IgD-negative memory B cell (primary cell): ENCODE measurements at regions not wholly inside any gene's neighbourhood (a gene's known extent, or its start where the extent isn't known, plus 50 kb on each side); places are given as distances from the start of the nearest gene placed in this dataset.
"Not testable (repeated sequence)": the region's sequence is repeated elsewhere in the genome, so short reads cannot be mapped to it uniquely, and the experiment has no call there.

Experiments used
- H3K27ac Mint-ChIP-seq, 3 donors: one replicate each; pipeline ENCODE4 v1.8.0; 2020 to 2022; ENCODE audit warnings: mild to moderate bottlenecking in 3 of 3, mixed read lengths in 3 of 3, moderate library complexity in 1 of 3
- H3K27me3 Mint-ChIP-seq: one replicate; pipeline ENCODE4 v1.8.0; 2021; ENCODE audit warnings: mixed read lengths
- H3K36me3 Mint-ChIP-seq: one replicate; pipeline ENCODE4 v1.8.0; 2020; ENCODE audit warnings: mild to moderate bottlenecking, mixed read lengths
- H3K4me1 Mint-ChIP-seq, 3 donors: one replicate each; pipeline ENCODE4 v1.8.0; 2020 to 2022; ENCODE audit warnings: mixed read lengths in 3 of 3, mild to moderate bottlenecking in 1 of 3
- H3K4me3 Mint-ChIP-seq, 4 donors: one replicate each; pipeline ENCODE4 v1.8.0; 2020 to 2022; ENCODE audit warnings: mild to moderate bottlenecking in 4 of 4, mixed read lengths in 4 of 4, moderate library complexity in 3 of 4
- H3K9me3 Mint-ChIP-seq, 3 donors: one replicate each; pipeline ENCODE4 v1.8.0; 2020 to 2021; ENCODE audit warnings: mixed read lengths in 3 of 3, mild to moderate bottlenecking in 1 of 3

- H3K27me3 Mint-ChIP-seq, H3K4me1 Mint-ChIP-seq, H3K27ac Mint-ChIP-seq, H3K36me3 Mint-ChIP-seq, H3K4me3 Mint-ChIP-seq, H3K9me3 Mint-ChIP-seq: not testable (repeated sequence)
Measured at GRCh38 chr21:6104546-6104945, 4416.8 kb upstream of the TPTE start.

GRCh38 chr21:6106686-6107567 is 4414.5 kb upstream of the TPTE start:
- not testable (repeated sequence) for H3K4me3 Mint-ChIP-seq, H3K4me1 Mint-ChIP-seq

GRCh38 chr21:6108894-6109293 is 4412.5 kb upstream of the TPTE start:
- H3K27ac Mint-ChIP-seq, H3K27me3 Mint-ChIP-seq, H3K4me3 Mint-ChIP-seq, H3K4me1 Mint-ChIP-seq, H3K36me3 Mint-ChIP-seq, H3K9me3 Mint-ChIP-seq: not testable (repeated sequence)

More at GRCh38 chr21:6106686-6107567, 4414.5 kb upstream of the TPTE start:
- not testable (repeated sequence) for H3K36me3 Mint-ChIP-seq, H3K27me3 Mint-ChIP-seq, H3K27ac Mint-ChIP-seq, H3K9me3 Mint-ChIP-seq

- not testable (repeated sequence) for H3K27me3 Mint-ChIP-seq
Measured at GRCh38 chr21:6109774-6110173, 4411.6 kb upstream of the TPTE start.

DNA sequence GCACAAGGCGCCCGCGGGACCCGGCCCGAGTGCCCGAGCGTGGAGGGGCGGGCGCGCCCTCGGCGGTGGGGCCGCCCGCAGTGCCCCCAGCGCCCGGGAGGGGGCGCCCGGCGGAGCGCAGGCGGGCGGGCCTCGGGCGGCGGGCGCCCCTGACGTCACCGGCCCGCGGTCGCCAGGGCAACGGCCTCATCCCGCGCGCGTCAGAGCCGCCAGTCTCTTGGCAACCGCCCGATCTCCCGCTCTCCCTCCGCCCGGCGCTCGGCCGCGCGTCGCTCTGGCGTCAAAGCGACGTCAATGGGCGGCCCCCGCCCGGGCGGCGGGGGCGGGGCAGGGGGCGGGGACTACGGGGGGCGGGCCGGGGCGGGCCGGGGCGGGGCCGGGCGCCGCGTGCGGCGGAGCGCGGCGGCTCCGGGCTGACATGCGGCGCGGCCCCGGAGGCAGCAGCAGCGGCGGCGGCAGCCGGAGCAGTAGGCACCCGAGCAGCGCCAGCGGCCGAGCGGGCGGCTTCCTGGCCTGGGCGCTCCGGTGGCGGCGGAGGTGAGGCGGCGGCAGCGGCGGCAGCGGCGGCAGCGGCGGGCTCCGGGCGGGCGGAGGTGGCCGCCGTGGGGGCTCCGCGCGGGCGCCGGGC is 4410.6 kb upstream of the TPTE start:
- H3K4me3 Mint-ChIP-seq, H3K9me3 Mint-ChIP-seq, H3K27ac Mint-ChIP-seq, H3K36me3 Mint-ChIP-seq, H3K27me3 Mint-ChIP-seq, H3K4me1 Mint-ChIP-seq: not testable (repeated sequence)

More at GRCh38 chr21:6109774-6110173, 4411.6 kb upstream of the TPTE start:
- not testable (repeated sequence) for H3K4me1 Mint-ChIP-seq, H3K4me3 Mint-ChIP-seq, H3K27ac Mint-ChIP-seq, H3K9me3 Mint-ChIP-seq, H3K36me3 Mint-ChIP-seq

DNA sequence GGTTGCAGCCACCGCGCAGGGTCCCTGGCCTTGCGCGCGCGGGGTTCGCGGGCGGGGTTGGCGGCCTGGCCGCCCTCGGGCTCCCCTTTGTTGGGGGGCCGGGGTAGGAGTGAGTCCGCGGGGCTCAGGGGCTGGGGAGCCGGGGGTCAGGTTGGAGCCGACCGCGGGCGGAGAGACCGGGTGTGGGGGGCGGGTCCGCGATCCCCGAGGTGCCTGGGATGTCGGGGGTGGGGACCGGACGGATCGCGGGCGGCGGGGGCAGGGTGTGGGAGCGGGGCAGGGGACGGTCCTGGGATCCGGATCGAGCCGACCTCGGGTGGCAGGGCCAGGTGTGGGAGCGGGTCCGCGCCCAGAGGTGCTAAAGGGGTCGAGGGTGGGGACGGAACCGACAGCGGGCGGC is 4410.0 kb upstream of the TPTE start:
- H3K27ac Mint-ChIP-seq, H3K4me3 Mint-ChIP-seq, H3K9me3 Mint-ChIP-seq, H3K36me3 Mint-ChIP-seq, H3K4me1 Mint-ChIP-seq, H3K27me3 Mint-ChIP-seq: not testable (repeated sequence)

GRCh38 chr21:6118336-6118735 is 4403.0 kb upstream of the TPTE start:
- H3K4me3 Mint-ChIP-seq, H3K27ac Mint-ChIP-seq, H3K9me3 Mint-ChIP-seq, H3K27me3 Mint-ChIP-seq, H3K36me3 Mint-ChIP-seq, H3K4me1 Mint-ChIP-seq: not testable (repeated sequence)

DNA sequence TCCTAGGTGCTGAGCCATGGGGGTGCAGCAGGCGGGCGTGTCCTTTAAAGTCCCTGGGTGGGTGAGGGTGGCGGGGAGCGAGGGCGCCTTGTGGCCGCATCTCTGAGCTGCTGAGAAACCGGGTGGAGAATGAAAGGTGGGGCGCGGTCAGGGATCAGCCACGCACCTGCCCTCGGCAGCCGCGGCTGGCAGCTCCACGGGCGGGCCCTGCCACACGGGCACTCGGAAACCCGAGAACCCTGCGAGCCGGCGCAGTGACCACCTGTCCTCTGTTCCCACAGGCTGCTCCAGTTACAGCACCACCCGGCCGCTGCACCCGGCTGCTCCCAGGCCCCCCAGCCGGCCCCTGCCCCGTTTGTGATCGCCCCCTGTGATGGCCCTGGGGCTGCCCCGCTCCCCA is 4400.5 kb upstream of the TPTE start:
- H3K27ac Mint-ChIP-seq: not testable (repeated sequence)

GRCh38 chr21:6122629-6123028 is 4398.8 kb upstream of the TPTE start:
- H3K4me3 Mint-ChIP-seq, H3K9me3 Mint-ChIP-seq, H3K36me3 Mint-ChIP-seq, H3K4me1 Mint-ChIP-seq, H3K27me3 Mint-ChIP-seq: not testable (repeated sequence)
- H3K27ac Mint-ChIP-seq: peak overlapping the region in 1 of 3 donors; percentile 94

More for the DNA sequence above, 4400.5 kb upstream of the TPTE start:
- H3K27me3 Mint-ChIP-seq, H3K4me3 Mint-ChIP-seq, H3K9me3 Mint-ChIP-seq, H3K4me1 Mint-ChIP-seq, H3K36me3 Mint-ChIP-seq: not testable (repeated sequence)

DNA sequence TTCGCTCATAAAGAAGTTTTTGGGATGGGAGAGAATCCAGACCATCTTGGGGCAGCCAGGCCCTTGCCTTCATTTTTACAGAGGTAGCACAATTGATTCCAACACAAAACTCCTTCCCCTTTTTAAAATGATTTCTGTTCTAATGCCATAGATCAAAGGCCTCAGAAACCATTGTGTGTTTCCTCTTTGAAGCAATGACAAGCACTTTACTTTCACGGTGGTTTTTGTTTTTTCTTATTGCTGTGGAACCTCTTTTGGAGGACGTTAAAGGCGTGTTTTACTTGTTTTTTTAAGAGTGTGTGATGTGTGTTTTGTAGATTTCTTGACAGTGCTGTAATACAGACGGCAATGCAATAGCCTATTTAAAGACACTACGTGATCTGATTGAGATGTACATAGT is 4398.2 kb upstream of the TPTE start:
- H3K4me1 Mint-ChIP-seq, H3K27me3 Mint-ChIP-seq, H3K36me3 Mint-ChIP-seq, H3K9me3 Mint-ChIP-seq: not testable (repeated sequence)
- peak overlapping the region in 2 of 4 donors; percentile 76 to 86 for H3K4me3 Mint-ChIP-seq
- H3K27ac Mint-ChIP-seq: peak overlapping the region in 2 of 3 donors; percentile 93 to 94

DNA sequence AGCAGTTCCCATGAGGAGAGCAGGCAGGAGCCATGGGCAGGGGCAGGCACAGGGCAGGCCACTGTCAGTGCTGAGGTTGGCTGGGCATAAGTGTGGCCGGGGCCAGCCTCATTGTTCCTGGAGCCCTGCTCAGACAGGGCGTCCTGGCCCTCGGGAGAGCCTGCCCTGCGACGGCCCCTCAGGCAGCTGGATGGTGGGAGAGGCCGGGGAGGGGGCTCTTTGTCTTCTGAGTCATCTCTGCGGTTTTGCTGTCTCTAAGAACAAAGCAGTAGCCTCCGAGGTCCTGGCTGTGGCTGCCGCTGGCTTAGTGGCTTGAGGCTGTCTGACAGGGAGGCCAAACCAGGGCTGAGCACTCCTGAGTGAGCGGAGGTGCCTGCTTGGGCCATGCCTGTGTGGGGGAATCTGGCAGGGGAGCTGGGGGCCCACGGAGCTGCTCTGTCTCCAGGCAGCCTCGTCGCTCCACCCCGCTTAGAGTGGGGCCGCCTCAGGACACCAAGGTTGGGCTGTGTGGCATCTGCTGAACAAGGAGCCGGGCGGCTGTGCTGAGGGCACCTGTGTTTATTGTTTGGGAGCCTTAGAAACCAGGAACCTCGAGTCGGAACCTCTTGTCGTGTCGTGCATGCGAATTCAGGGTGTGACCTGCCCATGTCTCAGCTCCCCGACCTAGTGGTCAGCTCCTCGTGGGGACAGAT is 4395.7 kb upstream of the TPTE start:
- not testable (repeated sequence) for H3K36me3 Mint-ChIP-seq, H3K9me3 Mint-ChIP-seq, H3K4me3 Mint-ChIP-seq, H3K27me3 Mint-ChIP-seq, H3K4me1 Mint-ChIP-seq, H3K27ac Mint-ChIP-seq

DNA sequence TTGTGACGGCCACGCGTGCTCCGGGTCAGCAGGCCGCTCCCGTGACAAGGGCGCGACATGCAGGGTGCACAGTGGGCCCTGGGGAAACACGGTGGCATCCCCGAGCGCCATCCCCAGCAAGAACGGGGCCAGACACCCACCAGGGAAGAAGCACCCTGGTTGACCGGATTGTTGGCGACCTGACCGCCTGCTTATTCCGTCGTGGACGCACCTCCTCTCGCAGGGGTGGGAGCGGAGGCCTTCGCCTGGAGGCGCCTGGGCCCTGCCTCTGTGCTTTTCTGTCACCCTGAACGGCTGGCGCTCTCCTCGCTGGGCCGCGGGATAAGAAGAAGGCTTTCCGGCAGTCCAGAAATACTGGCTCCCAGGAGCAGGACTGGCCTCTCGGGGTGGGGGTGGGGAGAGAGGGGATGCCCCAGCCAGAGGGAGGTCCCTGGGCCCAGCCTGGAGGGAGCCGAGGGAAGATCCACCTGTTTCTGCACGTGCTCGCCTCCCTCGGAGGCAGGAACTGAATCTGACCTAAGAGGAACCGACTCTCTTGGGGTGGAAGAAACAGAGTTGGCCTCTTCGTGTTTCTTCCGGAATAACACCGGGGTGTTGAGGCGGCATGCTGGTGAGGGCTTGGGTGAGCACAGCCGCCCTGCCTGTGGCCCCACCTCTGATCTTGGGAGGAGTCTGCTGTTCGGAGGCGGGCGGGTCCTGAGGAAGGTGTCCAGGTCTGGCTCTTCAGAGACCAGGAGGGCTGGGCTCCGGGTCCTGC is 4394.2 kb upstream of the TPTE start:
- not testable (repeated sequence) for H3K4me3 Mint-ChIP-seq, H3K4me1 Mint-ChIP-seq, H3K36me3 Mint-ChIP-seq, H3K9me3 Mint-ChIP-seq, H3K27me3 Mint-ChIP-seq
- peak overlapping the region in 2 of 3 donors; percentile 78 to 82 for H3K27ac Mint-ChIP-seq

- H3K36me3 Mint-ChIP-seq, H3K4me1 Mint-ChIP-seq, H3K27ac Mint-ChIP-seq, H3K4me3 Mint-ChIP-seq, H3K9me3 Mint-ChIP-seq, H3K27me3 Mint-ChIP-seq: not testable (repeated sequence)
Measured at GRCh38 chr21:6130734-6131133, 4390.6 kb upstream of the TPTE start.

- not testable (repeated sequence) for H3K4me1 Mint-ChIP-seq, H3K9me3 Mint-ChIP-seq, H3K27ac Mint-ChIP-seq, H3K27me3 Mint-ChIP-seq, H3K4me3 Mint-ChIP-seq, H3K36me3 Mint-ChIP-seq
Measured at GRCh38 chr21:6133373-6133772, 4388.0 kb upstream of the TPTE start.

DNA sequence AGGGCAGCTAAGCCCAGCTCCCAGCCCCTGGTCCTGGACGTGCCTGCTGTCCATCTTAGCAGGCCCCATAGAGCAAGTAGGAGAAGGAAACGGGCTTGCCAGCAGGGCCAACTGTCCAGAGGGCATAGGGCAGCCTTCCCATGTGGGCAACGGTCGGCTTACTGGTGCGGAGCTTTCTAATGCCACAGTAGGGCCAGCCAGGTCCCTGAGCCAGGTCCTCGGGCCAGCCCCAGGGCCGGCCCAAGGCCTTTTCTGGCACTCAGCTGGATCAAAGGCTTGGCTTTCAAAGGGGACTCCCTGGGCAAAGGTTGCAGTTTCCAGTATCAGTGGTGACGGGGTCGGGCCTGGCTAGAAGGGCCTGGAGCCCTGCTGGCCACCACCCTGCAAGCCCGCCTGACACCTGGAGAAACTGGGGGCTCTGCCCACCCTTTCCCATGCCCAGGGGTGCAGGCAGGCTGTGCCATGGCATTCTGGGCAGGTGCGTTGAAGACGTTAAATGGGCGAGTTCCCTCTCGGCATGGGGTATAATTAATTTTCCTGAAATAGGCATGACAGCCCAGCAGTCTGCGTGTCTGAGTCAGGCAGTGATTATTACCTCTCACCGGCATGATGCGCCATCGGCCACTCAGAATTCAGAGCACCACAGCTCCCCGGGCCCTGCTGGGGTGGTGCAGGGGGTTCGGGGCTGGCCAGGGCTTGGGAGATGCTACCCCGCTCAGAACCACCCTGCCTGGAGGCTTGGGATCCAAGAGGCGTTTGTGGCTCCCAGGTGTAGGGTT is 4387.3 kb upstream of the TPTE start:
- not testable (repeated sequence) for H3K4me3 Mint-ChIP-seq, H3K9me3 Mint-ChIP-seq, H3K27me3 Mint-ChIP-seq, H3K27ac Mint-ChIP-seq, H3K36me3 Mint-ChIP-seq, H3K4me1 Mint-ChIP-seq
